ENCODE measurements at regions not wholly inside any gene's neighbourhood (a gene's known extent, or its start where the extent isn't known, plus 50 kb on each side); places are given as distances from the start of the nearest gene placed in this dataset.

- in situ Hi-C loops (cut with HindIII; ENCODE audit: low sequenced_read_pairs): no loop called here
Measured at GRCh38 chr10:21270976-21271375, 254.5 kb downstream of the SKIDA1 start.

GRCh38 chr10:21269289-21269688 lies 256.2 kb downstream of the SKIDA1 start:
- in situ Hi-C loops (cut with HindIII; ENCODE audit: low sequenced_read_pairs): no loop called here

- in situ Hi-C loops (cut with HindIII; ENCODE audit: low sequenced_read_pairs): no loop called here
Measured at GRCh38 chr10:21265622-21266021, 259.9 kb downstream of the SKIDA1 start.

DNA sequence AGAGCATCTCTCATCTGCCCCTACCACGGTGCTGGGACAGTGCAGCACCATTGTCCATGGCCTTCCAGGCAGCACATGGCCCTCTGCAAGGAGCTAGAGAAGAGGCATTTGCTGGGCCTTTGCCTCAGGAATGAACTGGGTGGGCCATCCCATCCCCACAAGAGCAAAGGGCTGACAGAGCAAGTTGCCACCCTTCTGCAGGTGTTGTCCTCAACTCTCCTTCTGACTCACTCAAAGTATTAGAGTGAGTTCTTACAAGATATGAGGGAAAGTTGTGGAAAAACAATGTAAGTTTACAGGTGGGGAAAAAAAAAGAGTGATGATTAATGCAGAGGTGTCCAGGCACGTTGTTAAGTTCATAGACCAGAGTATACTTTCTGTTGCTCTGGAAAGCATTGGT lies 261.2 kb downstream of the SKIDA1 start:
- in situ Hi-C loops (cut with HindIII; ENCODE audit: low sequenced_read_pairs): no loop called here

GRCh38 chr10:21263839-21264238 lies 261.6 kb downstream of the SKIDA1 start:
- in situ Hi-C loops (cut with HindIII; ENCODE audit: low sequenced_read_pairs): no loop called here

DNA sequence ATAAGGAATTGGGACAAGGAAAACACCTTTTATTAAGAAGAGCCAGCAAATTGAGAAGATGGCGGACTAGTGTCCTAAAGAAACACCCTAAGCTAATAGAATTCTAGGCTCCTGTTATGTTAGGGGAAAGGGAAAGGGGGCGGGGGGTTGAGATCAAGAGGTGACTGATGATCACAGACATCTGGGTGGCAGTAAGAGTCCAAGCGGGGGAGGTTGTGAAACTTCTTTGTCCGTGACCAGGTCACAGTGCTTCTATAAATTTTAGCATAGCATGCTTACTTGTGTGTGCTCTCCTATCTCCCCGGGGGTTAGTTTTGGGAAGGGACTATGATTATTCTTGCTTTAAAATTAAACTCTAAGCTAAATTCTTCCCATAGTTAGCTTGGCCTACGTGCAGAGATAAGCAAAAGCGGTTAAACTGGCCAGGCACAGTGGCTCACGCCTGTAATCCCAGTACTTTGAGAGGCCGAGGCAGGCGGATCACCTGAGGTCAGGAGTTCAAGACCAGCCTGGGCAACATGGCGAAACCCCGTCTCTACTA lies 262.1 kb downstream of the SKIDA1 start:
- in situ Hi-C loops (cut with HindIII; ENCODE audit: low sequenced_read_pairs): no loop called here

GRCh38 chr10:21261842-21262294 lies 263.6 kb downstream of the SKIDA1 start:
- in situ Hi-C loops (cut with HindIII; ENCODE audit: low sequenced_read_pairs): no loop called here

- in situ Hi-C loops (cut with HindIII; ENCODE audit: low sequenced_read_pairs): no loop called here
Measured at GRCh38 chr10:21260506-21261149, 264.9 kb downstream of the SKIDA1 start.

DNA sequence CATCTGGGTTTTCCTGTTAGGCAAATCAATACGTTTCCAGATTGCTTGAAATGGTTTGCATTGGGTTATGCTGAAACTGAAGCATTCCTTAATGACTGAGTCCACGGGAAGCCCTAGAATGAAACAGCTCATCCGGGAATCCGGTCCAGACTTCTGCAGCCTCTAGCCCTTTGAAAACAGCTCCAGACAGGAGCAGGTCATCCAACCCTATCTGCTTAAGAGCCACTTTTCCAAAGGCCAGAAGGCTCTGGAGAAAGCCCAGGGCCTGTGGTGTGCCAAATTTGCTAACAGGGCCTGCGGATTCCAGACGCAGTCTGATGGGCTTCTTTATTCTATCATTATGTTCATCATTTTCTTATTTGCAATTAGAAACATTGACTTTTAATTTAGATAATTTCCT lies 265.4 kb downstream of the SKIDA1 start:
- in situ Hi-C loops (cut with HindIII; ENCODE audit: low sequenced_read_pairs): no loop called here

- in situ Hi-C loops (cut with HindIII; ENCODE audit: low sequenced_read_pairs): no loop called here
Measured at GRCh38 chr10:21257919-21258318, 267.6 kb downstream of the SKIDA1 start.

GRCh38 chr10:21257191-21257590 lies 268.3 kb downstream of the SKIDA1 start:
- in situ Hi-C loops (cut with HindIII; ENCODE audit: low sequenced_read_pairs): no loop called here

DNA sequence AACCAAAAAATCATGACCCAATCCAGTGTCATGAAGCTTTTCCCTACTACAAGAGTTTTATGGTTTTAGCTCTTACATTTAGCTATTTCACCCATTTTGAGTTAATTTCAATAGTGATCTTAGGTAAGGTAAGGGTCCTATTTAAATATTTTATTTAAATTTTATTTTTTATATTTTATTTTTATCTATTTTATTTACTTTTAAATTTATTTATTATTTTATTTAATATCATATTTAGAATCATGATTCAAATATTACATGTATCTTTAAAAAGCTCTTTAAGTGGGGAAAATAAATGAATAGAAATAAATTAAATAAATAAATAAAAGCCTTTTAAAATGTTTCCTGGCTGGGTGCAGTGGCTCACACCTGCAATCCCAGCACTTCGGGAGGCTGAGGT lies 276.0 kb downstream of the SKIDA1 start:
- in situ Hi-C loops (cut with HindIII; ENCODE audit: low sequenced_read_pairs): loop anchor here (5.0 kb wide), 1 partner anchor 37 kb away; no protein-coding TSS in a partner anchor

DNA sequence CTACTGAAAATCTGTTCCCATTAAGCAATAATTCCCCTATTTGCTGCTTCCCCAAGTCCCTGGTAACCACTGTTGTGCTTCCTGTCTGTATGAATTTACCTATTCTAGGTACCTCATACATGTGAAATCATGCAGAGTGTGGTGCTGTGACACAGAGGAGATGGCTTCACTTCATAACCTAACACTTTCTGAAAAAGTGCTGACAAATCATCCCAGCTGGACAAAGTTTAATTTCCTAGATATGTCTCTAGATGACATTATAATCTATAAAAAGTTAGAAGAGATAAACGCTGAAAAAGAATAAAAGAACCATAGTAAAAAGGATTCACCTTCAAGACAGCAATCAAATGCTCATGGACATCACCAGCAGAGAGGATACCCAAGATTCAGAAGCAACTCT lies 277.9 kb downstream of the SKIDA1 start:
- in situ Hi-C loops (cut with HindIII; ENCODE audit: low sequenced_read_pairs): loop anchor here (5.0 kb wide), 1 partner anchor 35 kb away; no protein-coding TSS in a partner anchor

DNA sequence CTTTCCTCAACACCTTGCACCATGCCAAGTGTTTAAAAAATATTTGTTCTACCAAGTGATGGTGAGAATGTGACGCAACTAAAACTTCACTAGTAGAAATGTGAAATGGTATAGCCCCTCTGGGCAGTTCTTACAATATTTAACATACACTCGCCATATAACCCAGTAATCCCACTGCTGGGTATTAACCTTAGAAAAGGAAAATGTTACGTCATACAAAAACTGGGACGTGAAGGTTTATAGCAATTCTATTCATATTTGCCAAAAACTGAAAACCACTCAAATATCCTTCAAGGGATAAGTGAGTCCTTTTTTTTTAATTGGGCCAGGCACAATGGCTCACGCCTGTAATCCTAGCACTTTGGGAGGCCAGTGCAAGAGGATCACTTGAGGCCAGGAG lies 279.3 kb downstream of the SKIDA1 start:
- in situ Hi-C loops (cut with HindIII; ENCODE audit: low sequenced_read_pairs): loop anchor here (5.0 kb wide), 1 partner anchor 34 kb away; no protein-coding TSS in a partner anchor

DNA sequence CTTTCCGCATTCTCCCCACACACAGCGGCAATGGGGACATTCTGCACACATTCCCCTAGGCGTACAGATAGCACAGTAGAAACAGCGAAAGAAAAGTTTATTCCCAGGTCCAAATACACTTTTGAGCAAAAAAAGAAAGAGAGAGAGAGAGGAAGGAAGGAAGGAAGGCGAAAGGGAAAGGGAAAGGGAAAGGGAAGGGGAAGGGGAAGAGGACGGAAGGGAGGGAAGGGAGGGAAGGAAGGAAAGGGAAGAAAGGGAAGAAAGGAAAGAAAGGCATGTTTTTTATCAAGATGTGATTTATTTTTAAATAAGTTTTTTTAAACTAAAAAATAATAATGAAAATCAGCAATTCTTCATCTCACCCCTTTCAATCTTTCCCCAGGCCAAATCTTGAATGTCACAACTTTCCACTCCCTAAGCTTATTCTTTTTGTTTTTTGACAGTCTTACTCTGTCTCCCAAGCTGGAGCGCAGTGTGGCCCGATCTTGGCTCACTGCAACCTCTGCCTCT lies 281.7 kb downstream of the SKIDA1 start:
- in situ Hi-C loops (cut with HindIII; ENCODE audit: low sequenced_read_pairs): no loop called here

DNA sequence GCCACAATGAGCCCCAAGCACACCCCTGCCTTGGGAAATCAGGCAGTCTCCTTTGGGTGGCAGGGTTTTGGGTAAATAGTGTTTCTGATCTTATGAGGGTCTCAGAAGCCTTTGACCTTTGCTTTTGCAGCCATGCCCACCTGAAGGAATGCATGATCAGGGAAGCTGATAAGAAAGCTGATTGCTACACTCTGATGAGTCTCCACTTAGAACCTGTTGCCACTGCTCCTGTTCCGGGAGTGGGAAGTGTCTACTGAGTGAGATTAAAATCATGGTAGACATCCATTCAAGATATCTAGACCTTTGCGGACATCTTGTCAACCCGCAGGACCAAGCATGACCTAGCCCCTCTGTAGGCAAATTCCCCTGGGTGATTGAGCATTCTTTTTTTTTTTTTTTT lies 282.6 kb downstream of the SKIDA1 start:
- in situ Hi-C loops (cut with HindIII; ENCODE audit: low sequenced_read_pairs): no loop called here

GRCh38 chr10:21238717-21239116 lies 286.8 kb downstream of the SKIDA1 start:
- in situ Hi-C loops (cut with HindIII; ENCODE audit: low sequenced_read_pairs): no loop called here

- in situ Hi-C loops (cut with HindIII; ENCODE audit: low sequenced_read_pairs): no loop called here
Measured at GRCh38 chr10:21238044-21238443, 287.4 kb downstream of the SKIDA1 start.

DNA sequence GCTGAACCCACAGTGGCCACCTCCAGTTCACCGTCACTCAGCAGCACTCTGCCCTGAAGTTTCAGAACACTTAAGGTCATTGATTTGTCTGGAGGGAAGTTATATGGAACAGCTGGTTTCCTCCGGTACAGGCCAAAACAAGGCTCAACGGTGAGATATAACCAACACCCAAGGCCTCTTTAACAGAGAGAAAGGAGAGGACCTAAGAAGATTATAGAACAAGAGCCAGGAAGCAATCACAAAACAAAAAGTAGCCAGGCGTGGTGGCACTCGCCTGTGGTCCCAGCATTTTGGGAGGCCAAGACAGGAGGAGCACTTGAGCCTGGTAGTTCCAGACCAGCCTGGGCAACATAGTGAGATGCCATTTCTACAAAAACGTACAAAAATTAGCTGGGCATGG lies 290.7 kb downstream of the SKIDA1 start:
- in situ Hi-C loops (cut with HindIII; ENCODE audit: low sequenced_read_pairs): no loop called here

GRCh38 chr10:21230219-21230618 lies 295.3 kb downstream of the SKIDA1 start:
- in situ Hi-C loops (cut with HindIII; ENCODE audit: low sequenced_read_pairs): no loop called here

DNA sequence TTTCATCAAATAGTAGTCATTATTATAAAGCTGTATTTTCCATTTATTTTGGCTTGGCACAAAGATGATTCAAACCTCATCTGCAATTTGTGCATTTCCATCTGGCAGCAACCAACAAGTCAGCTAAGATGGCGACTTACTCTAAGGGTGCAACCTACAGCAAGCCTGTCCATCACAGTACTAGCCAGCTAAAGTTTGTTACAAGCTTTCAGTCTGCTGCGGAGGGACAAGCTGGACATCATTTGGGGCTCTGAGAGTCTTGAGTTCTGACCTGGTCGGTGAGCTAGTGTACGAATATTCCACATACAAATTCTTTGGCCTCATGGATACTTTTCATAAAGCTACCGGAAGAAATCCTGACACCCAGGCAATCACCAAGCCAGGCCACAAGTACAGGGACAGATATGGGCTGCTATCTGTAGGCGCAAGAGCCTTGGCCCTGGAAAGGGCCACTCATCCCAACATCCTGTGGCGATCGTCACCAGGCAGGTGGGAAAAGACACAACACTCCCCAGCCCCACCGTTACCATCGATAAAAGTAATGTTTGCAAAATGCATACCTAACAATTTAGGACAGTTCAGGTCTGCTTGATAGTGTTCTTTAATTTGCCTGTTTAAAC lies 307.6 kb downstream of the SKIDA1 start:
- in situ Hi-C loops (cut with HindIII; ENCODE audit: low sequenced_read_pairs): no loop called here

DNA sequence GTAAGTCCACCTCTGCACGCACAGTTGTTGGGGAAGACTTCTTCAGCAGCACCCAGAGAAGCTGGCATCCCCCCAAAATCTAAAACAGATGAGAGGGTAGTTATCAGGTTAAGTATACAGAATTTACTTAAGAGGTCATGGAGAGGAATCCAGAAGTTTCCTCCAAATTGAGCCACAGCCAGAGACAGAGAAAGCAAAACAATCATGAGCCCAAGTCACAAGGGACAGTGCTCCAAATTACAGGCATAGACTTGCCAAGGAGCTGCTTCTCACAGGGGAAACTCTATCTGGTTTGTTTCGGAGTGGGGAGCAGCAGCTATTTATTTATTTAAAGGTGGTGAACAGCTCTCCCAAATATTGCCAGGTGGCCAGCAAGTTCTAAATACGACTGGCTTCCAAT lies 308.4 kb downstream of the SKIDA1 start:
- in situ Hi-C loops (cut with HindIII; ENCODE audit: low sequenced_read_pairs): no loop called here

Measured in endothelial cell of hepatic sinusoid (primary cell).